H1 (cell line): ENCODE measurements at regions not wholly inside any gene's neighbourhood (a gene's known extent, or its start where the extent isn't known, plus 50 kb on each side); places are given as distances from the start of the nearest gene placed in this dataset.

Experiments used
- CTCF ChIA-PET: fragments of 300-600 bp; sonication (Branson Sonifier 250); formaldehyde crosslinking; loops from one replicate; lab custom pipeline; 2021; ENCODE audit not compliant: partially characterized antibody; lab: Charles Lee
- POLR2A ChIA-PET: fragments of 300-600 bp; sonication (Branson Sonifier 250); formaldehyde crosslinking; loops from one replicate; lab custom pipeline; 2021; ENCODE audit warnings: inconsistent platforms; ENCODE audit not compliant: partially characterized antibody; lab: Charles Lee
- DNase-seq, 2 experiments: peaks; one replicate each; pipeline versions ENCODE4 v3.0.0 to v3.0.0-alpha.2; 2010 to 2022; ENCODE audit warnings: low spot score in 2 of 2, low read depth in 1 of 2, mixed read lengths in 1 of 2
- FAIRE-seq: peaks from 2 replicates; lab custom pipeline; 2011; peaks lifted over from hg19 to GRCh38; lab: Jason Lieb, UNC
- H2AFZ ChIP-seq: 2 replicates; pipeline ENCODE4 v1.8.1; 2012; ENCODE audit warnings: low read length, inconsistent platforms
- H2AK5ac ChIP-seq: 2 replicates; pipeline ENCODE4 v1.6.1; 2013; ENCODE audit warnings: low read depth, low read length
- H2BK120ac ChIP-seq: replicated peaks from 2 replicates; pipeline ENCODE3; 2013; ENCODE audit warnings: low read depth, low read length, inconsistent platforms
- H2BK12ac ChIP-seq: 2 replicates; pipeline ENCODE4 v1.6.1; 2013; ENCODE audit warnings: low read depth, low read length
- H2BK15ac ChIP-seq: 2 replicates; pipeline ENCODE4 v1.6.1; 2013; ENCODE audit warnings: low read length
- H2BK20ac ChIP-seq: 2 replicates; pipeline ENCODE4 v1.6.1; 2013; ENCODE audit warnings: low read length
- H2BK5ac ChIP-seq: 2 replicates; pipeline ENCODE4 v1.6.1; 2013; ENCODE audit warnings: low read depth, low read length
- H3K14ac ChIP-seq: 2 replicates; pipeline ENCODE4 v1.6.1; 2013; ENCODE audit warnings: inconsistent platforms; ENCODE audit not compliant: insufficient read length
- H3K18ac ChIP-seq: 2 replicates; pipeline ENCODE4 v1.6.1; 2013; ENCODE audit warnings: low read length; ENCODE audit errors: extremely low read depth
- H3K23ac ChIP-seq: 2 replicates; pipeline ENCODE4 v1.6.1; 2013; ENCODE audit warnings: inconsistent platforms; ENCODE audit not compliant: insufficient read length
- H3K23me2 ChIP-seq: 2 replicates; pipeline ENCODE4 v1.6.1; 2013; ENCODE audit warnings: low read depth, low read length
- H3K27ac ChIP-seq: 2 replicates; pipeline ENCODE4 v1.6.1; 2011; ENCODE audit warnings: low read depth, low read length, inconsistent platforms
- H3K27me3 ChIP-seq, 4 experiments: replicated peaks in 1 of 4; 1 replicate in 1 of 4; 2 replicates in 3 of 4; pipeline versions ENCODE4 v1.6.1 to v1.8.1; 2011 to 2013; ENCODE audit warnings: low read length in 3 of 4, mild to moderate bottlenecking in 3 of 4, inconsistent platforms in 2 of 4, mixed read lengths in 2 of 4, moderate library complexity in 1 of 4; ENCODE audit not compliant: control insufficient read depth in 3 of 4, insufficient read depth in 3 of 4; ENCODE audit errors: extremely low read depth in 1 of 4
- H3K36me3 ChIP-seq, 4 experiments: 2 replicates each; pipeline versions ENCODE4 v1.6.1 to v1.8.1; 2011 to 2013; ENCODE audit warnings: mild to moderate bottlenecking in 4 of 4, low read length in 3 of 4, moderate library complexity in 2 of 4, control low read depth in 1 of 4, inconsistent platforms in 1 of 4; ENCODE audit not compliant: insufficient read depth in 4 of 4, control insufficient read depth in 2 of 4
- H3K4ac ChIP-seq: replicated peaks from 2 replicates; pipeline ENCODE3; 2013; ENCODE audit warnings: low read length, low read depth, mixed read lengths, inconsistent platforms; ENCODE audit not compliant: insufficient read length
- H3K4me1 ChIP-seq, 4 experiments: replicated peaks in 1 of 4; 1 replicate in 1 of 4; 2 replicates in 3 of 4; pipeline versions ENCODE4 v1.6.1 to v1.8.1; 2011 to 2013; ENCODE audit warnings: low read length in 3 of 4, inconsistent platforms in 2 of 4, mixed read lengths in 1 of 4; ENCODE audit not compliant: insufficient read depth in 4 of 4, control insufficient read depth in 3 of 4
- H3K4me2 ChIP-seq, 2 experiments: 2 replicates each; pipeline versions ENCODE4 v1.6.1 to v1.8.1; 2011 to 2013; ENCODE audit warnings: low read depth in 2 of 2, low read length in 2 of 2, control low read depth in 1 of 2, inconsistent platforms in 1 of 2, mild to moderate bottlenecking in 1 of 2; ENCODE audit not compliant: insufficient read depth in 1 of 2
- H3K4me3 ChIP-seq, 4 experiments: fragments of 200-600, 300-600 bp in 1 of 4; sonication (generic), shearing (Covaris generic), sonication (Bioruptor Twin) in 1 of 4; 2 replicates each; pipeline versions ENCODE4 v1.5.1 to v1.8.1; 2011 to 2016; ENCODE audit warnings: low read length in 4 of 4, low read depth in 3 of 4, control low read depth in 2 of 4, inconsistent platforms in 2 of 4, mild to moderate bottlenecking in 2 of 4, mixed read lengths in 1 of 4, moderate library complexity in 1 of 4; ENCODE audit not compliant: insufficient read depth in 2 of 4; ENCODE audit errors: extremely low read depth in 1 of 4
- H3K56ac ChIP-seq: replicated peaks from 2 replicates; pipeline ENCODE3; 2013; ENCODE audit warnings: low read depth, mild to moderate bottlenecking, mixed read lengths, low read length, inconsistent platforms; ENCODE audit not compliant: insufficient read length
- H3K79me1 ChIP-seq: 2 replicates; pipeline ENCODE4 v1.6.1; 2013; ENCODE audit warnings: low read depth, low read length, control low read depth
- H3K79me2 ChIP-seq, 2 experiments: 2 replicates each; pipeline versions ENCODE4 v1.6.1 to v1.8.1; 2012 to 2013; ENCODE audit warnings: low read length in 2 of 2, mild to moderate bottlenecking in 2 of 2, inconsistent platforms in 1 of 2; ENCODE audit not compliant: insufficient read depth in 2 of 2, control insufficient read depth in 1 of 2
- H3K9ac ChIP-seq, 4 experiments: replicated peaks in 1 of 4; 1 replicate in 1 of 4; 2 replicates in 3 of 4; pipeline versions ENCODE4 v1.6.1 to v1.8.1; 2011 to 2013; ENCODE audit warnings: low read depth in 3 of 4, low read length in 3 of 4, control low read depth in 2 of 4, mild to moderate bottlenecking in 2 of 4, moderate library complexity in 2 of 4, inconsistent platforms in 1 of 4; ENCODE audit errors: extremely low read depth in 1 of 4
- H3K9me3 ChIP-seq, 2 experiments: 2 replicates each; pipeline versions ENCODE4 v1.6.1 to v1.8.1; 2012 to 2013; ENCODE audit warnings: mild to moderate bottlenecking in 2 of 2, moderate library complexity in 2 of 2, control low read depth in 1 of 2, inconsistent platforms in 1 of 2, low read depth in 1 of 2, low read length in 1 of 2, mixed read lengths in 1 of 2; ENCODE audit not compliant: insufficient read depth in 2 of 2
- H4K20me1 ChIP-seq, 2 experiments: replicated peaks in 1 of 2; 2 replicates each; pipeline versions ENCODE3 to v1.8.1; 2011 to 2013; ENCODE audit warnings: inconsistent platforms in 2 of 2, low read length in 2 of 2, mild to moderate bottlenecking in 1 of 2; ENCODE audit not compliant: insufficient read depth in 2 of 2, control insufficient read depth in 1 of 2
- H4K5ac ChIP-seq: 2 replicates; pipeline ENCODE4 v1.6.1; 2013; ENCODE audit warnings: low read length, low read depth, mixed read lengths, inconsistent platforms; ENCODE audit not compliant: insufficient read length
- H4K8ac ChIP-seq: 2 replicates; pipeline ENCODE4 v1.8.0; 2013; ENCODE audit warnings: mild to moderate bottlenecking, moderate library complexity, low read length, inconsistent platforms; ENCODE audit not compliant: insufficient read depth; ENCODE audit errors: extremely low read depth
- H4K91ac ChIP-seq: replicated peaks from 2 replicates; pipeline ENCODE3; 2013; ENCODE audit warnings: low read length, mixed read lengths, inconsistent platforms; ENCODE audit not compliant: insufficient read length
- ATF2 ChIP-seq: IDR thresholded peaks from 2 replicates; pipeline ENCODE4 v1.6.1; 2012; ENCODE audit warnings: low read length, inconsistent platforms
- BRCA1 ChIP-seq: IDR thresholded peaks from 2 replicates; pipeline ENCODE4 v1.6.1; 2012; ENCODE audit warnings: low read depth, low read length, improper control_type of control experiment
- CEBPB ChIP-seq: IDR thresholded peaks from 2 replicates; pipeline ENCODE4 v1.6.1; 2012; ENCODE audit warnings: low read depth, low read length
- CREB1 ChIP-seq: IDR thresholded peaks from 2 replicates; pipeline ENCODE4 v1.6.1; 2012; ENCODE audit warnings: inconsistent platforms
- JUND ChIP-seq: IDR thresholded peaks from 2 replicates; pipeline ENCODE4 v1.6.1; 2011; ENCODE audit warnings: mild to moderate bottlenecking, improper control_type of control experiment, low read length
- PHF8 ChIP-seq: fragments of 200-600 bp; sonication (generic); conservative IDR thresholded peaks from 2 replicates; pipeline ENCODE4 v1.7.1; 2012; ENCODE audit warnings: low read depth, mild to moderate bottlenecking, inconsistent platforms, low read length, moderate library complexity
- POU5F1 ChIP-seq: IDR thresholded peaks from 2 replicates; pipeline ENCODE4 v1.6.1; 2011; ENCODE audit warnings: low read depth, mild to moderate bottlenecking, low read length, moderate library complexity
- SP4 ChIP-seq: IDR thresholded peaks from 2 replicates; pipeline ENCODE4 v1.6.1; 2012; ENCODE audit warnings: low read length, inconsistent platforms
- SRF ChIP-seq: IDR thresholded peaks from 2 replicates; pipeline ENCODE4 v1.6.1; 2011; ENCODE audit warnings: mild to moderate bottlenecking, low read depth, low read length, moderate library complexity
- WGBS, 2 experiments: shearing (Covaris generic) in 1 of 2; methylation state at CpG; one replicate each; pipeline versions ENCODE4 v1.1.6 to v1.1.7; 2013 to 2015; ENCODE audit warnings: low lambda C conversion rate in 2 of 2, mixed read lengths in 2 of 2, inconsistent platforms in 1 of 2, low coverage in 1 of 2, missing lambda C conversion rate in 1 of 2; ENCODE audit not compliant: insufficient replicate concordance in 2 of 2, insufficient coverage in 1 of 2, insufficient read length in 1 of 2; ENCODE audit errors: extremely low coverage in 1 of 2, missing lambda C conversion rate in 1 of 2; 5-methylcytosine and 5-hydroxymethylcytosine counted together

- Histone ChIP-seq H4K20me1 (no peaks in the 10 kb centered on the region), H3K23ac (no peak overlapping the region), H3K4me1 (no peaks in the 10 kb centered on the region), H3K36me3 (no peaks in the 10 kb centered on the region), H3K4me3 (no peak overlapping the region), H3K18ac (no peak overlapping the region), H3K79me1 (no peaks in the 10 kb centered on the region), H4K8ac (no peak overlapping the region), H2AK5ac (no peak overlapping the region), H3K27ac (no peak overlapping the region), H3K4ac (no peak overlapping the region), H2BK15ac (no peak overlapping the region), H3K9me3 (no peaks in the 10 kb centered on the region), H3K4me2 (no peak overlapping the region), H3K23me2 (no peaks in the 10 kb centered on the region; the same call in 1 of the 2 replicates), H3K14ac (no peak overlapping the region), H3K56ac (no peak overlapping the region), H2BK120ac (no peak overlapping the region), H2AFZ (no peak overlapping the region), H4K5ac (no peak overlapping the region), H2BK20ac (no peak overlapping the region), H2BK12ac (no peak overlapping the region), H4K91ac (no peak overlapping the region), H2BK5ac (no peak overlapping the region), H3K27me3 (no peaks in the 10 kb centered on the region)
- POLR2A ChIA-PET, result no interaction called here
- 89% methylated on average over 9 of the region's 9 CpGs; no CpG with 5 or more reads in 1 of the 2 experiments for WGBS, 2 experiments
- FAIRE-seq (no peak), DNase-seq (no peak)
- CTCF ChIA-PET, result no interaction called here
- no peak for TF ChIP-seq SRF
- no peak for TF ChIP-seq BRCA1
- TF ChIP-seq POU5F1, result no peak
- no peak for TF ChIP-seq CEBPB
- no peak for TF ChIP-seq JUND
- no peak for TF ChIP-seq PHF8
- no peak for TF ChIP-seq CREB1
- TF ChIP-seq ATF2, result no peak
- TF ChIP-seq SP4, result no peak
- TF ChIP-seq, all 59 proteins: peak for 0
- Histone ChIP-seq H3K9ac (no peak overlapping the region), H3K79me2 (no peaks in the 10 kb centered on the region)
Observed at GRCh38 chr4:79022529-79022928, 83.3 kb upstream of the PAQR3 start.
